Neuronal stem cell (in vitro differentiated cells): ENCODE measurements at regions not wholly inside any gene's neighbourhood (a gene's known extent, or its start where the extent isn't known, plus 50 kb on each side); places are given as distances from the start of the nearest gene placed in this dataset.

Experiments used
- DNase-seq: peaks from one replicate; pipeline ENCODE4 v3.0.0-alpha.2; 2013; ENCODE audit warnings: low spot score
- H2AFZ ChIP-seq: one replicate; pipeline ENCODE4 v1.6.1; 2013; ENCODE audit warnings: mild to moderate bottlenecking, low read length, inconsistent platforms
- H2AK5ac ChIP-seq: 2 replicates; pipeline ENCODE4 v1.6.1; 2013; ENCODE audit warnings: low read depth, mild to moderate bottlenecking, inconsistent platforms, low read length, moderate library complexity, mixed read lengths
- H2BK120ac ChIP-seq: 2 replicates; pipeline ENCODE4 v1.6.1; 2013; ENCODE audit warnings: low read depth, mild to moderate bottlenecking, inconsistent platforms, low read length, moderate library complexity, mixed read lengths
- H2BK12ac ChIP-seq: one replicate; pipeline ENCODE4 v1.6.1; 2013; ENCODE audit warnings: low read length, inconsistent platforms
- H2BK15ac ChIP-seq: 2 replicates; pipeline ENCODE4 v1.6.1; 2013; ENCODE audit warnings: mild to moderate bottlenecking, low read length, inconsistent platforms, mixed read lengths
- H2BK5ac ChIP-seq: one replicate; pipeline ENCODE4 v1.6.1; 2013; ENCODE audit warnings: inconsistent platforms, mild to moderate bottlenecking, low read length, moderate library complexity
- H3K14ac ChIP-seq: one replicate; pipeline ENCODE4 v1.6.1; 2013; ENCODE audit warnings: low read length, inconsistent platforms
- H3K18ac ChIP-seq: 2 replicates; pipeline ENCODE4 v1.6.1; 2013; ENCODE audit warnings: low read length, inconsistent platforms
- H3K23ac ChIP-seq: 2 replicates; pipeline ENCODE4 v1.6.1; 2013; ENCODE audit warnings: low read depth, mild to moderate bottlenecking, mixed read lengths, low read length, inconsistent platforms; ENCODE audit not compliant: poor library complexity
- H3K27ac ChIP-seq: replicated peaks from 3 replicates; pipeline ENCODE4 v1.5.1; 2013; ENCODE audit warnings: low read length, inconsistent platforms
- H3K27me3 ChIP-seq, 3 experiments: 2 replicates each; pipeline ENCODE4 v1.6.1; 2013; ENCODE audit warnings: low read length in 3 of 3, mild to moderate bottlenecking in 2 of 3, inconsistent platforms in 1 of 3, low read depth in 1 of 3, mixed read lengths in 1 of 3, moderate library complexity in 1 of 3; ENCODE audit not compliant: control insufficient read depth in 3 of 3, insufficient read depth in 3 of 3
- H3K36me3 ChIP-seq, 2 donors: replicated peaks in 1 of 2; 2 replicates each; pipeline ENCODE4 v1.6.1; 2013; ENCODE audit warnings: low read length in 2 of 2; ENCODE audit not compliant: control insufficient read depth in 2 of 2, insufficient read depth in 2 of 2
- H3K4ac ChIP-seq: 2 replicates; pipeline ENCODE4 v1.6.1; 2013; ENCODE audit warnings: inconsistent platforms, mild to moderate bottlenecking, low read length, moderate library complexity
- H3K4me1 ChIP-seq, 2 donors: 1 replicate in 1 of 2; 2 replicates in 1 of 2; pipeline ENCODE4 v1.6.1; 2013; ENCODE audit warnings: low read length in 2 of 2, low read depth in 1 of 2; ENCODE audit not compliant: control insufficient read depth in 2 of 2, insufficient read depth in 1 of 2
- H3K4me2 ChIP-seq: one replicate; pipeline ENCODE4 v1.6.1; 2013; ENCODE audit warnings: mild to moderate bottlenecking, low read length, inconsistent platforms; ENCODE audit not compliant: insufficient read depth, poor library complexity, severe bottlenecking
- H3K4me3 ChIP-seq, 2 donors: 2 replicates each; pipeline ENCODE4 v1.5.1; 2013; ENCODE audit warnings: low read length in 2 of 2, mild to moderate bottlenecking in 2 of 2, inconsistent platforms in 1 of 2, moderate library complexity in 1 of 2
- H3K79me1 ChIP-seq: one replicate; pipeline ENCODE4 v1.6.1; 2013; ENCODE audit warnings: low read depth, mild to moderate bottlenecking, inconsistent platforms, low read length, moderate library complexity
- H3K9ac ChIP-seq: one replicate; pipeline ENCODE4 v1.6.1; 2013; ENCODE audit warnings: mild to moderate bottlenecking, low read depth, low read length, inconsistent platforms; ENCODE audit not compliant: poor library complexity
- H3K9me3 ChIP-seq, 2 donors: replicated peaks in 1 of 2; 2 replicates each; pipeline versions ENCODE3 to v1.6.1; 2013; ENCODE audit warnings: low read length in 2 of 2, mild to moderate bottlenecking in 2 of 2, inconsistent platforms in 1 of 2, low read depth in 1 of 2, mixed read lengths in 1 of 2, moderate library complexity in 1 of 2; ENCODE audit not compliant: control insufficient read depth in 2 of 2, insufficient read depth in 1 of 2
- H4K8ac ChIP-seq: one replicate; pipeline ENCODE4 v1.6.1; 2013; ENCODE audit warnings: low read depth, mild to moderate bottlenecking, inconsistent platforms, low read length, moderate library complexity
- H4K91ac ChIP-seq: one replicate; pipeline ENCODE4 v1.6.1; 2013; ENCODE audit warnings: low read length, low read depth, mild to moderate bottlenecking, inconsistent platforms; ENCODE audit not compliant: poor library complexity
- WGBS, 2 donors: extraction: QIAGEN DNeasy Blood & Tissue Kit; methylation state at CpG; one replicate each; pipeline ENCODE4 v1.1.7; 2013; ENCODE audit warnings: missing lambda C conversion rate in 2 of 2, mixed read lengths in 1 of 2; ENCODE audit not compliant: insufficient read length in 2 of 2, insufficient replicate concordance in 1 of 2; ENCODE audit errors: extremely low coverage in 2 of 2; 5-methylcytosine and 5-hydroxymethylcytosine counted together

DNA sequence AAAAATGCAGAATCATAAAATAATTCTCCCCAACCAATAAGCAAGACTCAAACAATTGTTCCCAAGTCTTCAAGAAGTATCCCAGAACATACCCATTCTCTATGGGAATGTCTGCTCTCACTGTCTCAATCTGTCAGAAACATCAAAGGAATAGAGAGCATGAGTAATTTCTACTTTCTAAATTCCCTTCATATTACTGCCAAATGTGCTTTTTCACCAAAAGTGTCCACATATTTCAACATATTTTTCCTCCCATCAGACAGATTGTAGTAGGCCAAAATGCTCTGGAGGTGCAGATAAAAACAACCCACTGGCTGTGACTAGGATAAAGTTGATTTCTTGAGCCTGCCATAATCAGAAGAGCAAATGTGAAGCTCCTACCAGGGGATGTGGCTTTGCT, 692.0 kb upstream of the FAM241A start:
- H3K27me3 ChIP-seq, result no peaks in the 10 kb centered on the region
- H2AK5ac ChIP-seq, result no peak overlapping the region
- H2BK15ac ChIP-seq, result no peak overlapping the region
- H3K27ac ChIP-seq, result no peak overlapping the region
- no peak for DNase-seq
- H2BK120ac ChIP-seq, result no peak overlapping the region
- no peak overlapping the region for H3K9ac ChIP-seq
- no peaks in the 10 kb centered on the region for H3K9me3 ChIP-seq
- no peak overlapping the region for H3K14ac ChIP-seq
- no peak overlapping the region for H3K4me2 ChIP-seq
- H4K91ac ChIP-seq, result no peak overlapping the region
- H2BK5ac ChIP-seq, result no peak overlapping the region
- H3K4ac ChIP-seq, result no peak overlapping the region
- peaks cover 0 to 3% of the 10 kb centered on the region in 2 donors for H3K4me1 ChIP-seq
- no peak overlapping the region for H3K23ac ChIP-seq
- H4K8ac ChIP-seq, result no peak overlapping the region
- H2BK12ac ChIP-seq, result no peak overlapping the region
- H3K18ac ChIP-seq, result no peak overlapping the region
- no peaks in the 10 kb centered on the region for H3K36me3 ChIP-seq
- no peak overlapping the region for H3K4me3 ChIP-seq
- no peaks in the 10 kb centered on the region for H3K79me1 ChIP-seq
- H2AFZ ChIP-seq, result no peak overlapping the region

DNA sequence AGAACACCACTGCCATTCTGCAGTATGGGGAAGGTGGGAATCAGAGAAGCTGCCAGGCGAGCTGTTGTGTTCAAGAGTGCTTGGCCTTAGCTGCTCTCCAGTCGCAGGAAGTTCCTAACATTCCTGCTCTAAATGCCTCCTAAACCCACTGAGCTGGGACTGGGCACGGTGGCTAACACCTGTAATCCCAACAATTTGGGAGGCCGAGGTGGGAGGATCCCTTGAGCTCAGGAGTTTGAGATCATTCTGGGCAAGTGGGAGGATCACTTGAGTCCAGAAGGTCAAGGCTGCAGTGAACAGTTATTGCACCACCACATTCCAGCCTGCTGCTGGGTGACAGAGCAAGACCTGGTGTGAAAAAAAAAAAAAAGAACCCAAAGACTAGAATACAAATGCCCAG, 690.3 kb upstream of the FAM241A start:
- H3K18ac ChIP-seq, result no peak overlapping the region
- DNase-seq, result no peak
- H2BK15ac ChIP-seq, result no peak overlapping the region
- H3K23ac ChIP-seq, result no peak overlapping the region
- H3K4me2 ChIP-seq, result no peak overlapping the region
- H2AK5ac ChIP-seq, result no peak overlapping the region
- H3K27ac ChIP-seq, result no peak overlapping the region
- no peaks in the 10 kb centered on the region for H3K79me1 ChIP-seq
- no CpG with 5 or more reads among the region's 4 CpGs for WGBS, 2 donors
- H3K9me3 ChIP-seq, result no peaks in the 10 kb centered on the region
- no peak overlapping the region for H3K4me3 ChIP-seq
- no peaks in the 10 kb centered on the region for H3K36me3 ChIP-seq
- no peak overlapping the region for H3K9ac ChIP-seq
- H3K27me3 ChIP-seq, result no peaks in the 10 kb centered on the region
- no peak overlapping the region for H4K91ac ChIP-seq
- H2BK120ac ChIP-seq, result no peak overlapping the region
- no peak overlapping the region for H2BK5ac ChIP-seq
- H3K4me1 ChIP-seq, result peaks cover 0 to 3% of the 10 kb centered on the region in 2 donors
- H2AFZ ChIP-seq, result no peak overlapping the region
- no peak overlapping the region for H3K4ac ChIP-seq
- H2BK12ac ChIP-seq, result no peak overlapping the region
- H3K14ac ChIP-seq, result no peak overlapping the region
- no peak overlapping the region for H4K8ac ChIP-seq

DNA sequence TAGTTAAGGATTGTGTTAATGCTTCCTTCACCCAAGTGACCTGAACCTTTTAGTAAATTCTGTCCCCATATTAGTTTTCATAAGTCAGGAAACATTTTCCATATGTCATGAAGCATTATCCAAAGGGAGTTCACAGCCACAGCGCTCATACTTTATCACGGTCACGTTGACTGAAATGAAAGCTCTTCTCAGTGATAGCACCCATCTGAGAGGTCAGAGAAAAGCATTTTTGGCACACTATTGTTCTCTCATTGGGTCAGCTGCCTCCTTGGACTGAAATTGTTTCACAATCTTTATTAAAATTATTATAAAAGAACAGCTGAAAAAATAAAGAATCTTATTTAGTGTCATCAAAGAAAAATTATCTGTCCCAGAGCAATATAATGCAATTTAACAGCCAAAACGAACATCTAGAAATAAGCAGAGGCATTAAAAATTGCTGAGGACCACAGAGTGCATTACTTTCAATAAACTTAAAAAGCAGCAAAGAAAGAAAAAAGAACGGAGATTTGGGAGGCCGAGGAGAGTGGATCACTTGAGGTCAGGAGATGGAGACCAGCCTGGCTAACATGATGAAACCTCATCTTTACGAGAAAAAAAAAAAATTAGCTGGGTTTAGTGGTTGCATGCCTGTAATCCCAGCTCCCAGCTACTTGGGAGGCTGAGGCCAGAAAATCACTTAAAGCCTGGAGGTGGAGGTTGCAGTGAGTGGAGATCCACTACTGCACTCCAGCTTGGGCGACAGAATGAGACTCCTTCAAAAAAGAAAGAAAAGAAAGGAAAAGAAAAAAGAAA, 680.8 kb upstream of the FAM241A start:
- Histone ChIP-seq H2BK120ac (no peak overlapping the region), H3K14ac (no peak overlapping the region), H3K9me3 (peaks cover 0 to 1% of the 10 kb centered on the region in 2 donors), H3K23ac (no peak overlapping the region), H3K27ac (no peak overlapping the region), H2BK15ac (no peak overlapping the region), H3K36me3 (no peaks in the 10 kb centered on the region), H2AK5ac (no peak overlapping the region), H2AFZ (no peak overlapping the region), H3K18ac (no peak overlapping the region), H4K91ac (no peak overlapping the region), H3K9ac (no peak overlapping the region), H2BK12ac (no peak overlapping the region), H2BK5ac (no peak overlapping the region), H4K8ac (no peak overlapping the region), H3K27me3 (no peaks in the 10 kb centered on the region), H3K4me1 (no peaks in the 10 kb centered on the region), H3K4me3 (no peak overlapping the region), H3K4ac (no peak overlapping the region), H3K4me2 (no peak overlapping the region), H3K79me1 (no peaks in the 10 kb centered on the region)
- WGBS, 2 donors, result no CpG with 5 or more reads among the region's 8 CpGs
- no peak for DNase-seq

DNA sequence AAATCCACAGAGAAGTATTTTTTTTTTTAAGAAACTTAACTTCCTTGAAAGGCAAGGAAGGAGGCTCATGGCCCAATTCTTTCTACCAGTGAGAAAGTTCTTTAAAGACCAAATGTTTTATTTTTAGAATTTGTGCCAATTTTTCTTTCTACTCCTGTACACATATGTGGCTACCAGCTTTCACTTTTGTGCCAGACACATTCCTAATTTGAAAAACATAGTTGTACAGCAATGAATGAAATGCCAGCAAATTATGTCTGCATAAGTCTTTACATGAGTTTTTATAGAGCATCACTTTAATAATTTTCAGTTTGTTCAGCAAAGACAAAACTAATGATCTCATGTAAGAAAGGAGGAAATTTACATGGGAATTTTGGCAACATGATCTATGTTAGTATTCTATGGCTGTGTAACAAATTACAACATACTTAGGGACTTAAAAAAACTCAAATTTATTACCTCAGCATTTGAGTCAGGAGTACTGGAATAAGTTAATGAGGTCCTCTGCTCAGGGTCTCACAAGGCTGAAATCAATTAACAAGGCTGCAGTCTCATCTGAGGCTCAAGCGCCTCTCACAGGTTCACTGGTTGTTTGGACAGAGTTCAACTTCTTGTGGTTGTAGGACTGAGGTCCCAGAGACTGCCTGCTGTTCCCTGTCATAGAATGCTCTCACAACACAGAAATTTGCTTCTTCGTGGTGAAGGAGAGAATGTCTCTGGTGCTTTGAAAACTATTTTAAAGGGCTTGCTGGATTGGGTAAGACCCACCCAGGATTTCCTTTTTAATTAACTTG, 678.2 kb upstream of the FAM241A start:
- Histone ChIP-seq H2AK5ac (no peak overlapping the region), H3K79me1 (no peaks in the 10 kb centered on the region), H3K4me2 (no peak overlapping the region), H3K9me3 (peaks cover 0 to 1% of the 10 kb centered on the region in 2 donors), H3K4ac (no peak overlapping the region), H2AFZ (no peak overlapping the region), H3K14ac (no peak overlapping the region), H3K27ac (no peak overlapping the region), H3K4me3 (no peak overlapping the region), H3K18ac (no peak overlapping the region), H3K36me3 (no peaks in the 10 kb centered on the region), H3K27me3 (no peaks in the 10 kb centered on the region), H3K9ac (no peak overlapping the region), H4K91ac (no peak overlapping the region), H2BK5ac (no peak overlapping the region), H3K23ac (no peak overlapping the region), H2BK12ac (no peak overlapping the region), H4K8ac (no peak overlapping the region), H3K4me1 (no peaks in the 10 kb centered on the region), H2BK15ac (no peak overlapping the region), H2BK120ac (no peak overlapping the region)
- no CpG with 5 or more reads among the region's 2 CpGs for WGBS, 2 donors
- DNase-seq, result no peak
